HG03565 (cell line): ENCODE measurements at regions not wholly inside any gene's neighbourhood (a gene's known extent, or its start where the extent isn't known, plus 50 kb on each side); places are given as distances from the start of the nearest gene placed in this dataset.

Experiments used
- ATAC-seq: cut with Tn5 transposase; IDR thresholded peaks from one replicate; pipeline ENCODE4 v1.9.1; 2021; ENCODE audit warnings: mild to moderate bottlenecking, moderate library complexity; ENCODE audit not compliant: unreplicated experiment

- ATAC-seq = no peak
Observed at GRCh38 chr13:40161351-40161810, 505.1 kb downstream of the FOXO1 start.

DNA sequence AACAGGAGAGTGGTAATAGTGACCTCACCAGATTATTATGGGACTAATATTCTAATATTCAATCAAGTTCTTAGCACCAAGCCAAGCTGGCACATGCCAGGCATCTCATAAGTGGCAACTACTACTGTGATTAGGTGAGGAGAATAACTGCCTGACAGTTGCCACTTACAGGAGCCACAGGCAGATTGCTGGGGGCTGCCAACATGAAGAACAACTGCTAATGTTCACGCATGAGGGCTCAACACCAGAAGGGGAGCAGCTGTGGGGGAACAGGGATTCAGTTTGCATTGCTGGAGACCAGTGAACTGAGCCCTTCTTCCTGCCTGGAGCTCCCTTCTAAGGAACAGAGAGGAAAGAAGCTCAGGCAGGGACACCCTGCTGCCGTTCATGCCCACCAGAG lies 504.5 kb downstream of the FOXO1 start:
- no peak for ATAC-seq

- ATAC-seq = no peak
Observed at GRCh38 chr13:40163066-40164000, 503.1 kb downstream of the FOXO1 start.

GRCh38 chr13:40164133-40164532 lies 502.3 kb downstream of the FOXO1 start:
- no peak for ATAC-seq

GRCh38 chr13:40165316-40165932 lies 501.0 kb downstream of the FOXO1 start:
- no peak for ATAC-seq

GRCh38 chr13:40167327-40167726 lies 499.1 kb downstream of the FOXO1 start:
- no peak for ATAC-seq

DNA sequence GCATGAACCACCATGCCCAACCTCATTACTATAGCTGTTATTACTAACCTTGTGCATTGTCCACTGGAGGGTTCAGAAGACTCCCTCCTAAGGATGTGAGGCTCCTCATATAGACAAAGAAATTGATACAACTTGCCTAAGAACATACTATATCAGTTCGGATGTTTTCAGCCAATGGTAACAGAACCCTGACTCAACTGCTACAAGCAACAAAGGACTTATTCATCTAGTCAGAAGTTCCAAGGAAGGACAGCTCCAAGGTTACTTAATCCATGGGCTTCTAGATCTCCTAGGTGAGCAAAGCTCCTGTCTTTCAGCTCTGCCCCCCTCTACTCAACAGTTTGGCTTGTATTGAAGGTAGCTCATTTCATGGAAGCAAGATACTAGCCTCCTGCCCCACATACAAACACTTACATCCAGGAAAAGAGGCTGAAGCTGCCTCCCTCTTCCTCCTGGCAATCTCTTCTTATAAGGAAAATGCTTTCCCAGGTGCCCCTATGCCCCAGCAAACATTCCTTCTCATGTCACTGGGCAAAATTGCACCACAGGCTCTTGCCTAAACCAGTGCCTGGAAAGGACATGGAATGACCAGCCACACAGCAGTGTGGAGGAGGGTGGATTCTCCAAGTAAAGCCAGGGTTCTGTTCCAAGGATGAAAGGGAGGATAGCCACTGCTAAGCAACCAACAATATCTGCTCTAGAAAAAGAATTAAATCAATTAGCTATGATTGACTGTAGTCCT lies 497.8 kb downstream of the FOXO1 start:
- no peak for ATAC-seq

- ATAC-seq = no peak
Observed at GRCh38 chr13:40169476-40169875, 497.0 kb downstream of the FOXO1 start.

DNA sequence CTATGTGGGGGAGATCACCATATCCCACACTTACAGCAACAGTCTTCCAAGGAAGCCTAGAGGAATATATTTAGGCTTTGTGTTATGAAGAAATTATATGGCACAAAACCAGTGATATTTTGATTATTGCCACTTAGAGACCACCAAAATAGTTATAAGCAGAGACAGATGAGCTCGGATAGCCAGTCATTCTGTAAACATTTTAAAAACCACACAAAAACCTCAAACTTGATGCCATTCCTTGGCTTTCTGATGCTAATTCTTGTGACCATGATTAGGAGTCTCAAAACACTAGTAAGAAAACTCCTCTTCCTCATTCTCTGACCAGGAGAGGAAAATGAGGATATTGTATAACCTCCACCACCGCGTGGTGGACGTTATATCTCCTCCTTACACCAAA lies 496.4 kb downstream of the FOXO1 start:
- ATAC-seq = no peak

GRCh38 chr13:40170982-40171381 lies 495.5 kb downstream of the FOXO1 start:
- ATAC-seq = no peak

GRCh38 chr13:40171566-40171965 lies 494.9 kb downstream of the FOXO1 start:
- ATAC-seq = no peak

DNA sequence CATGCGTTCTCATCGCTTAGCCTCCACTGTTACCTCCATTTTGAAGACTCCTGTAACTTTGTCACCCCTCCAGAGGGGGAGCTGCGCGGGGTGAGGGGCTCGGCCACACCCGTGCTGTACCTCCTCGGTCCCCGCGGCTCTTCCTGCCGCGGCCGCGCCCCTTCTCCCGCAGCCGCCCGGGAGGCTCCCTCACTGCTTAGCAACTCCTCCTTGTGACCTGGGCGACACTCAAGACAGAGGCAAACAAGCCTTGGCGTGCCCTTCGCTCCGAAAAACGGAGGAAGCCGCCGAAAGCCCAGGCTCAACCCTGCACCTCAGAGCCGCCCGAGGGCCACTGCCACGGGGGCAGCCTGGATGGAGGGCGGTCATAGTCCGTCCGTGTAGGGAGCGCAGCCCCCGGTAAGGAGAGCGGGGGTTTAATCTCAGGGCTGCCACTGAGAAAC lies 494.3 kb downstream of the FOXO1 start:
- no peak for ATAC-seq

DNA sequence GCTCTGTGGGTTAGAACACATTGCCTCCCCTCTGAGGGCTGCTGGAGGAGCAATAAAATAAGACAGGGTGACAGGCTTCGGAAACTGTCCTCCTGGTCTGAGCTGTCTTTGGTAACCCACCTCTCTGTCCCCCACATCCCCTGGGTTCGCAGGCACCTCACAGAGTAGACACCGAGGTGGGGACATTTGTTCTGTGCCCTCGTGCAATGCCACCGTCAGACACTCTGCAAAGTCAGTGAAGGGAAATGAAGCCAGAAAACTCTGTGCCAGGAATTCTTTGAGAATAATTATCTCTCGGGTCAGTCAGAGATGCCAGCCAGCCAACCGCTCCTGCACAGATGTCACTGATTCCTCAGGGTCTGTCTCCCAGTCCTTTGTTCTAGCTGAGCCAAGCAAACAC lies 493.6 kb downstream of the FOXO1 start:
- no peak for ATAC-seq

DNA sequence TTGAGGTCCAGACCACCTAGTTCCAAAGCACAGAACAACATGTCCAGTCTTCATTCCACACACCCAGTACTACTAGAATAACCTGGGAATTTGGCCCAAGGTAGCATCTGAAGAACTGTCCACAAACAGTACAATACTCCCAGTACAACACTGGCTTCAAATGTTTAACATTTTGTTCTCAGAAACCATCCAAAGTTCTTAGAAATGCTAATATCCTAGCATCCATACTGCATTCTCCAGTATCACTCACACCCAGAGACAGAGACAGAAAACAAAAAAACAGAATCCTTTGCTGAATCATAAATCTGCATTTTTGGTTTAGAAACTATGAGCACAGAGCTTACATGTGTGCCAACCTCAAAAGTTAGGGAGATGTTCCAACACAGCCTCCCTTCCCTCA lies 490.8 kb downstream of the FOXO1 start:
- no peak for ATAC-seq

DNA sequence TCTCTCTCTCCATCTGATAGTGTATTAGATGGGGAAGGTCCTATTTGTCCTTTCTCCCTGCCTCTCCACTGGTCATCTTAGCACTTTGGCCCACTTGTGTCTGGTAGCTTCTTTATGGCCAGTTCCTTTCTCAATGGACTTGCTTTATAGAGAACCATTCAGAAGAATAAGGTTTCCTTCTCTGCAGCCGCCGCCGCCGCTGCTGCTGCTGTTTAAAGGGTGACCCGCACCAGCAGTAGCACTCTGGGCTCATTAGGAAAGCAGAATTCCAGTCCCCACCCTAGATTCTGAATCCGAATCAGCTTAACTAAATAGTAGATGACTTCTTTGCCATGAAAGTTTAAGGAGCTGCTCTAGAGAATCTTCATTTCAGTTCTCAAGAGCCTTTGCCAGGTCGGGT lies 490.2 kb downstream of the FOXO1 start:
- ATAC-seq = no peak

GRCh38 chr13:40178130-40178529 lies 488.3 kb downstream of the FOXO1 start:
- ATAC-seq = no peak

- ATAC-seq = no peak
Observed at GRCh38 chr13:40179445-40180281, 486.8 kb downstream of the FOXO1 start.

- ATAC-seq = no peak
Observed at GRCh38 chr13:40180776-40181175, 485.7 kb downstream of the FOXO1 start.

DNA sequence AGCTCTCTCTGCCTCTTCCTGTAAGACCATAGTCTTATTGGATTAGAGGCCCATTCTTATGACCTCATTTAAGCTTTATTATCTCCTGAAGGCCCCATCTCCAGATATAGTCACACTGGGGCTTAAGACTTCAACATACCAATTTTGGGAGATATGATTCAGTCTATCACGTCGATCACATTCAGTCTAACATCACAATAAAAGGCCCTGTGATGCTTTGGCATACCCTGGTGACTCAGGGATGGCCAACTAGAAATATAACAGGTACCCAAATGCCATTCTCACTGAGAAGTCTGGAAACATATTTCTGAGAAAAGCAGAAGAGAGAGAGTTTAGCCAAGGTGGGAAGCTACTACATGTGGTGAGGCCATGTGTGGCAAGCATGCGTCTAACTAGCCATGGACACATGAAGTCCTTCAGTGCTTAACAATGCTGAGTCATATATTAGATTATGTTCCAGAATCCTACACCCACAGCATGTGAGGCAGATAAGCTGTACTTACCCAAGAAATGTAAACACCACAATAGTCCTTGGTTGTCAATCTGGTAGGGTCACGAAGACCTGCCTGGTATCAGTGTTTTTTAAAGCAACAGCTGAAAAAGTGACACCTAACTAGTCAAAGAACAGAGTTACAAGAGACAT lies 485.1 kb downstream of the FOXO1 start:
- ATAC-seq = no peak

GRCh38 chr13:40182591-40182990 lies 483.9 kb downstream of the FOXO1 start:
- ATAC-seq = no peak
